GM12864 (cell line): ENCODE measurements at regions not wholly inside any gene's neighbourhood (a gene's known extent, or its start where the extent isn't known, plus 50 kb on each side); places are given as distances from the start of the nearest gene placed in this dataset.
A peak's percentile ranks its signal among the peaks of the same experiment; 100 is the strongest.

ENCODE experiments used
- DNase-seq: peaks from one replicate; pipeline ENCODE4 v3.0.0-alpha.2; 2011; ENCODE audit warnings: low read depth
- H3K4me3 ChIP-seq: 2 replicates; pipeline ENCODE4 v1.5.1; 2011; ENCODE audit warnings: mild to moderate bottlenecking, low read depth, low read length, control low read depth
- TF ChIP-seq, protein P1 (sequence below): IDR thresholded peaks from 2 replicates; pipeline ENCODE4 v1.5.1; 2011; ENCODE audit warnings: low read depth, mild to moderate bottlenecking, moderate library complexity, low read length, control low read depth, inconsistent platforms; ENCODE audit errors: missing control alignments

DNA sequence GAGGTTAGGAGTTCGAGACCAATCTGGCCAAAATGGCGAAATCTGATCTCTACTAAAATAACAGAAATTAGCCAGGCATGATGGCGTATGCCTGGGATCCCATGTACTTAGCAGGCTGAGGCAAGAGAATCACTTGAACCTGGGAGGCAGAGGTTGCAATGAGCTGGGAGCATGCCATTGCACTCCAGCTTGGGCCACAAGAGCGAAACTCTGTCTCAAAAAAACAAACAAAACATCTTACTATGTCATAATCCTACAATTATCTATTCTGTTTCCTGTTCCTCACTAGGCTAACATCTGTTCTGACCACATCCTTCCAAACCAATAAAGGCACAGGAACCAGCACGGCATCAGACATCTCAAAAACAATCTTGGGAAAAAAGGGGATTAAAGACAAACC is 361.8 kb upstream of the UBE2E3 start:
- DNase-seq = no peak
- TF ChIP-seq, protein P1, sequence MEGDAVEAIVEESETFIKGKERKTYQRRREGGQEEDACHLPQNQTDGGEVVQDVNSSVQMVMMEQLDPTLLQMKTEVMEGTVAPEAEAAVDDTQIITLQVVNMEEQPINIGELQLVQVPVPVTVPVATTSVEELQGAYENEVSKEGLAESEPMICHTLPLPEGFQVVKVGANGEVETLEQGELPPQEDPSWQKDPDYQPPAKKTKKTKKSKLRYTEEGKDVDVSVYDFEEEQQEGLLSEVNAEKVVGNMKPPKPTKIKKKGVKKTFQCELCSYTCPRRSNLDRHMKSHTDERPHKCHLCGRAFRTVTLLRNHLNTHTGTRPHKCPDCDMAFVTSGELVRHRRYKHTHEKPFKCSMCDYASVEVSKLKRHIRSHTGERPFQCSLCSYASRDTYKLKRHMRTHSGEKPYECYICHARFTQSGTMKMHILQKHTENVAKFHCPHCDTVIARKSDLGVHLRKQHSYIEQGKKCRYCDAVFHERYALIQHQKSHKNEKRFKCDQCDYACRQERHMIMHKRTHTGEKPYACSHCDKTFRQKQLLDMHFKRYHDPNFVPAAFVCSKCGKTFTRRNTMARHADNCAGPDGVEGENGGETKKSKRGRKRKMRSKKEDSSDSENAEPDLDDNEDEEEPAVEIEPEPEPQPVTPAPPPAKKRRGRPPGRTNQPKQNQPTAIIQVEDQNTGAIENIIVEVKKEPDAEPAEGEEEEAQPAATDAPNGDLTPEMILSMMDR = no peak

GRCh38 chr2:180614776-180615175 is 365.6 kb upstream of the UBE2E3 start:
- DNase-seq = no peak

More for the DNA sequence above, 361.8 kb upstream of the UBE2E3 start:
- H3K4me3 ChIP-seq = no peak overlapping the region

DNA sequence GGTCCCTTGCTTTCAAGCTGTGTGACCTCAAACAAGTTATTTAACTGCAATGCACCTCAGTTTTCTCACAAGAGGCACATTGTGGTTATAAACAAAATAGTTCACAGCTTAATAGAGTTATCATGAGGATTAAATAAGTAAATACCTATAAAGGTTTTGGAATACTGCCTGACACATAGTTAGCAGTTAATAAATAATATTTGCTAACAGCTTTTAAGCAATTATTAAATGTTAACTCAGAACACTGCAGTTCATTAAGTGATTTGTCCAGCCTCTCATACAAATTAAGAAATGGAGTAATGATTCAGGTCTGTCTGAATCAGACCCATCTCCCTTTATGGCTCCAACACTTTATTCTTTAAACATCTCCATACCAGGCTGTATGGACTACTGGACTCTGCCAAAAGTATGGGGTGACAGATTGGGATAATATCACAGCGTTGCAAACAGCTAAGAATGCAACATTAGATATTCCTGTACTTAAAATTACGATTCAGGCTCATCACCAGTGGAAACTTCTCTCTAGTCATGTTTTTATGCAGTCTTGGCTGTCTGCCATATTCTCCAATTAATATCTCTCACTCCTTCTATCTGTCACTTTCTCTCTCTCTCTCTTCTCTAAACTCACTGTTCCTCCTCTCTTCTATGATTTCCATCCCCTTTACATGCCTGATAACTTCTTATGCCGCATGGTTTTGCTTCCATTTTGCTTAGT is 370.6 kb upstream of the UBE2E3 start:
- TF ChIP-seq, protein P1 = no peak
- no peak overlapping the region for H3K4me3 ChIP-seq
- DNase-seq = no peak

More at GRCh38 chr2:180614776-180615175, 365.6 kb upstream of the UBE2E3 start:
- TF ChIP-seq, protein P1 = no peak
- no peak overlapping the region for H3K4me3 ChIP-seq

DNA sequence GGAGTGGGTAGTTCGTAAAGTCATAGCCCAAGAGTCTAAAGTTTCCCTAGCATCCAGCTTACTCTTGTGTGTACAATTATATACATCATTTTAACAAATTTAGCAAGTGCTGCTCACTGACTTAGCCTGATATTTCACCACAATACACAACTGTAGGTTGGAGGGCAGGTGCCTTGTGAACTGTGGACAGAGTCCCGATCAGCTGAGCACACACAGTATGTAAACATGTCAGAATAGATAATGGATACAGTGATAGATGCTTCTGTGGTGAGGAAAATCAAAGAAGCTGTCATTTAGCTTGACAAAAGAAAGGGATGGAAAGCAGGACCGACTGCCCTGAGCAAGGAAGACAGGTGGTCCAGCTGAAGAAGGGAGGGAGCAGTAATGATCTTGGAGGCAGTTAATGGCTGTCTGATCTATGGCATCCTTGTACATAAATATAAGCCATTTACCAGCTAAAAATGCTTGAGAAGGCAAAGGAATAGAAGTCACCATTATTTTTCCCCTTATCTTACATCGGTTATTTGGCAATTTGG is 372.8 kb upstream of the UBE2E3 start:
- DNase-seq = no peak
- TF ChIP-seq, protein P1 = no peak
- H3K4me3 ChIP-seq = no peak overlapping the region

DNA sequence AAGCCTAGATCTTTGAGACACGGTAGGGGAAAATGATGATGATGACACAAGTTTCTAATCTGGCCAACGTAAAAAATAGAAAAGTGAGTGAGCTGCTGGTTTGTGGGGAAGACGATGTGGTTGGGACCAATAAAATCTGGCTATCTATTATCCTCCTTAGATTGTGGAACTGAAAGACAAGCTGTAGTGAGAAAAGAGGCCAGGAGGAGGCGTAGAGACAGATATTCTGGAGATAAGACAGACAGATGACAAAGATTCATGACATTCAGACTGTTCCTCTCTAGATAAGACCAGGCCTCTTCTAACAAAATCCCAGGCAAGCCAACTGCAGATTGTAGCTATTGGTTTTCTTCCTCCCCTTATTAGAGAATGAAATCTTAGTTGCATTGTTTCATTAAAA is 376.3 kb upstream of the UBE2E3 start:
- TF ChIP-seq, protein P1 = peak; percentile 52
- DNase-seq = no peak
- H3K4me3 ChIP-seq = no peak overlapping the region

- no peak overlapping the region for H3K4me3 ChIP-seq
- no peak for DNase-seq
- TF ChIP-seq, protein P1 = no peak
Measured at GRCh38 chr2:180601016-180601415, 379.4 kb upstream of the UBE2E3 start.

DNA sequence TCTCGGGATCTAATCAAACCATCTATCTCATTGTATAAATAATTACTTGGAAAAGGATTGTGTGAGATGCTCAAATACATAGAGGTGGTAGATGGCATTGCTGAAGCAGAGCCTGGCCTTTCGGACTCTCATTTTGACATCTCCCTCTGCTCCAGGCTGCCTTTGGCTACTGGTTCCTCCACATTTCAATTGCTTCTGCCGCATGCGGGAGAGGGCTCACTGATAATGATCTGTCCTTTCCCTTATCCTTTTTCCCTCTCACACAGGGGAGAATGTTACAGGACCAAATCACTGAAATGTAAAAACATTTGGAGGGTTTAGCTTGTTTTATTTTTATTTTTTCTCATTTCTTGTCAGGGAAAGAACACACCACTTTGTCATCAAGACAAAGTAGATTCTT is 380.6 kb upstream of the UBE2E3 start:
- TF ChIP-seq, protein P1 = no peak
- no peak overlapping the region for H3K4me3 ChIP-seq
- DNase-seq = no peak
